Adrenal gland (tissue), 9 donors: ENCODE measurements at regions not wholly inside any gene's neighbourhood (a gene's known extent, or its start where the extent isn't known, plus 50 kb on each side); places are given as distances from the start of the nearest gene placed in this dataset.

ENCODE experiments used
- DNase-seq, 7 donors: peaks; one replicate each; pipeline ENCODE4 v3.0.0-alpha.2; 2019 to 2020
- H3K27ac ChIP-seq, 5 donors: fragments of 200-600 bp; sonication (generic) in 4 of 5; 1 replicate in 3 of 5; 2 replicates in 2 of 5; pipeline versions ENCODE4 v1.5.1 to v1.8.0; 2016 to 2020; ENCODE audit warnings: mild to moderate bottlenecking in 1 of 5
- H3K27me3 ChIP-seq: fragments of 200-600 bp; 2 replicates; pipeline ENCODE4 v1.8.0; 2021
- H3K36me3 ChIP-seq, 2 donors: fragments of 200-600 bp; replicated peaks in 1 of 2; 1 replicate in 1 of 2; 2 replicates in 1 of 2; pipeline versions ENCODE4 v1.5.1 to v1.8.0; 2018 to 2022
- H3K4me1 ChIP-seq, 2 donors: fragments of 200-600 bp; replicated peaks in 1 of 2; 1 replicate in 1 of 2; 2 replicates in 1 of 2; pipeline versions ENCODE4 v1.5.1 to v1.8.0; 2018 to 2021
- H3K4me3 ChIP-seq, 4 donors: fragments of 200-600 bp; sonication (generic) in 3 of 4; one replicate each; pipeline ENCODE4 v1.5.1; 2016 to 2018
- H3K9me3 ChIP-seq, 3 donors: fragments of 200-600 bp; sonication (generic) in 1 of 3; replicated peaks in 1 of 3; 1 replicate in 2 of 3; 2 replicates in 1 of 3; pipeline versions ENCODE4 v1.5.1 to v1.8.0; 2016 to 2021
- CTCF ChIP-seq, 6 experiments: fragments of 450-650 bp in 4 of 6; fragments of 200-600 bp in 2 of 6; sonication (generic) in 1 of 6; IDR thresholded peaks; 1 replicate in 5 of 6; 2 replicates in 1 of 6; pipeline versions ENCODE4 v1.5.1 to v1.8.0; 2016 to 2021; ENCODE audit warnings: antibody characterized with exemption in 6 of 6, mild to moderate bottlenecking in 2 of 6, moderate library complexity in 1 of 6
- POLR2A ChIP-seq, 2 donors: fragments of 450-650 bp; IDR thresholded peaks; one replicate each; pipeline ENCODE4 v1.6.1; 2017; ENCODE audit warnings: antibody characterized with exemption in 2 of 2, mild to moderate bottlenecking in 2 of 2, moderate library complexity in 1 of 2
- WGBS, 4 donors: extraction: QIAGEN DNeasy Blood & Tissue Kit in 2 of 4; methylation state at CpG; one replicate each; pipeline versions ENCODE4 v1.1.5 to v1.1.7; 2013 to 2017; 5-methylcytosine and 5-hydroxymethylcytosine counted together
- intact Hi-C, 2 donors: fragments of 100-400 bp; cut with DNase I; formaldehyde crosslinking; loops; one replicate each; pipeline versions ENCODE4 v1.14.1 to v1.15.0; 2022 to 2023
- donor health status: healthy with polysubstance abuse.
- donor health status: Bipolar disorder and iron deficiency.
- donor health status: DM: yes; HTN: yes; CAD: no.
- donor health status: DM: no; HTN: no; CAD: no.
- donor health status: DM: no; HTN: no; CAD: no.

- no peak overlapping the region for H3K27ac ChIP-seq
- TF ChIP-seq POLR2A (IDR thresholded peaks at IDR 0.05) (no peak), CTCF (IDR thresholded peaks at IDR 0.05) (no peak)
- DNase-seq = no peak
- no peaks in the 10 kb centered on the region for H3K9me3 ChIP-seq
- H3K27me3 ChIP-seq = no peaks in the 10 kb centered on the region
- no peak overlapping the region for H3K4me3 ChIP-seq
- 74 to 92% (median 90%) methylated on average over 4 to 17 of the region's 17 CpGs for WGBS, 4 donors
- H3K4me1 ChIP-seq = no peaks in the 10 kb centered on the region
- intact Hi-C loops = no loop called here
- no peaks in the 10 kb centered on the region for H3K36me3 ChIP-seq
These were observed 882.7 kb downstream of the XPNPEP1 start for GRCh38 chr10:109040622-109041021.

GRCh38 chr10:109037978-109038377, 885.3 kb downstream of the XPNPEP1 start:
- Histone ChIP-seq H3K4me1 (no peaks in the 10 kb centered on the region), H3K27me3 (no peaks in the 10 kb centered on the region), H3K27ac (no peak overlapping the region), H3K4me3 (no peak overlapping the region), H3K9me3 (no peaks in the 10 kb centered on the region), H3K36me3 (no peaks in the 10 kb centered on the region)
- no peak for TF ChIP-seq POLR2A (IDR thresholded peaks at IDR 0.05)
- no peak for TF ChIP-seq CTCF (IDR thresholded peaks at IDR 0.05)
- intact Hi-C loops = no loop called here
- 54 to 74% (median 72%) methylated on average over 4 of the region's 4 CpGs for WGBS, 4 donors
- no peak for DNase-seq

- H3K9me3 ChIP-seq = no peaks in the 10 kb centered on the region
- no peaks in the 10 kb centered on the region for H3K4me1 ChIP-seq
- no peak for DNase-seq
- 51 to 76% (median 58%) methylated on average over 4 of the region's 4 CpGs for whole genome bisulfite sequencing, 4 donors
- no peak for TF ChIP-seq CTCF (IDR thresholded peaks at IDR 0.05)
- TF ChIP-seq POLR2A (IDR thresholded peaks at IDR 0.05) = no peak
- no peak overlapping the region for H3K27ac ChIP-seq
- intact Hi-C loops = no loop called here
- H3K27me3 ChIP-seq = no peaks in the 10 kb centered on the region
- no peaks in the 10 kb centered on the region for H3K36me3 ChIP-seq
- H3K4me3 ChIP-seq = no peak overlapping the region
These were observed 892.6 kb downstream of the XPNPEP1 start for GRCh38 chr10:109030581-109031210.

GRCh38 chr10:109029870-109030269, 893.4 kb downstream of the XPNPEP1 start:
- no peak for DNase-seq
- no peaks in the 10 kb centered on the region for H3K36me3 ChIP-seq
- 60 to 69% (median 65%) methylated on average over 4 of the region's 4 CpGs for WGBS, 4 donors
- no peaks in the 10 kb centered on the region for H3K4me1 ChIP-seq
- TF ChIP-seq CTCF (IDR thresholded peaks at IDR 0.05) (no peak), POLR2A (IDR thresholded peaks at IDR 0.05) (no peak)
- no peaks in the 10 kb centered on the region for H3K27me3 ChIP-seq
- no peak overlapping the region for H3K27ac ChIP-seq
- no peak overlapping the region for H3K4me3 ChIP-seq
- intact Hi-C loops = no loop called here
- no peaks in the 10 kb centered on the region for H3K9me3 ChIP-seq
